Mesendoderm (in vitro differentiated cells): ENCODE measurements at regions not wholly inside any gene's neighbourhood (a gene's known extent, or its start where the extent isn't known, plus 50 kb on each side); places are given as distances from the start of the nearest gene placed in this dataset.
"Not testable (repeated sequence)": the region's sequence is repeated elsewhere in the genome, so short reads cannot be mapped to it uniquely, and the experiment has no call there.

Experiments used
- DNase-seq: peaks from one replicate; pipeline ENCODE4 v3.0.0; 2013
- H2AK5ac ChIP-seq: 2 replicates; pipeline ENCODE4 v1.6.1; 2013; ENCODE audit warnings: low read length, inconsistent platforms
- H2BK120ac ChIP-seq: 2 replicates; pipeline ENCODE4 v1.6.1; 2013; ENCODE audit warnings: low read depth, mild to moderate bottlenecking, low read length, moderate library complexity, mixed read lengths
- H2BK15ac ChIP-seq: replicated peaks from 2 replicates; pipeline ENCODE4 v1.6.1; 2013; ENCODE audit warnings: low read depth, mild to moderate bottlenecking, moderate library complexity
- H2BK5ac ChIP-seq: 2 replicates; pipeline ENCODE4 v1.6.1; 2013; ENCODE audit warnings: low read length, inconsistent platforms
- H3K18ac ChIP-seq: 2 replicates; pipeline ENCODE4 v1.6.1; 2013; ENCODE audit warnings: mild to moderate bottlenecking, low read length, mixed read lengths
- H3K23ac ChIP-seq: one replicate; pipeline ENCODE4 v1.6.1; 2013; ENCODE audit warnings: low read length
- H3K27ac ChIP-seq: 2 replicates; pipeline ENCODE4 v1.5.1; 2013; ENCODE audit warnings: low read depth, mild to moderate bottlenecking, inconsistent platforms, low read length, moderate library complexity
- H3K27me3 ChIP-seq: 2 replicates; pipeline ENCODE4 v1.6.1; 2013; ENCODE audit warnings: low read length, control low read depth, mild to moderate bottlenecking, inconsistent platforms; ENCODE audit not compliant: insufficient read depth, poor library complexity
- H3K36me3 ChIP-seq: 2 replicates; pipeline ENCODE4 v1.6.1; 2013; ENCODE audit warnings: low read length, inconsistent platforms; ENCODE audit not compliant: control insufficient read depth, insufficient read depth
- H3K4ac ChIP-seq: one replicate; pipeline ENCODE4 v1.6.1; 2013; ENCODE audit warnings: low read depth, mild to moderate bottlenecking, low read length, moderate library complexity
- H3K4me1 ChIP-seq: 2 replicates; pipeline ENCODE4 v1.6.1; 2013; ENCODE audit warnings: low read depth, low read length, inconsistent platforms; ENCODE audit not compliant: control insufficient read depth
- H3K4me2 ChIP-seq: 2 replicates; pipeline ENCODE4 v1.6.1; 2013; ENCODE audit warnings: low read length
- H3K4me3 ChIP-seq: 2 replicates; pipeline ENCODE4 v1.5.1; 2013; ENCODE audit warnings: mild to moderate bottlenecking, low read length
- H3K56ac ChIP-seq: one replicate; pipeline ENCODE4 v1.6.1; 2013; ENCODE audit warnings: low read length
- H3K79me1 ChIP-seq: 2 replicates; pipeline ENCODE4 v1.6.1; 2013; ENCODE audit warnings: low read length, inconsistent platforms
- H3K79me2 ChIP-seq: 2 replicates; pipeline ENCODE4 v1.6.1; 2013; ENCODE audit warnings: mild to moderate bottlenecking, low read length; ENCODE audit not compliant: control insufficient read depth, insufficient read depth
- H3K9ac ChIP-seq: 2 replicates; pipeline ENCODE4 v1.6.1; 2013; ENCODE audit warnings: low read length, inconsistent platforms
- H4K5ac ChIP-seq: one replicate; pipeline ENCODE4 v1.6.1; 2013; ENCODE audit warnings: low read length
- H4K8ac ChIP-seq: one replicate; pipeline ENCODE4 v1.6.1; 2013; ENCODE audit warnings: low read depth, mild to moderate bottlenecking, control low read depth, low read length, moderate library complexity
- WGBS: extraction: QIAGEN DNeasy Blood & Tissue Kit; methylation state at CpG from one replicate; pipeline ENCODE4 v1.1.7; 2013; ENCODE audit warnings: low lambda C conversion rate, missing lambda C conversion rate; ENCODE audit not compliant: insufficient coverage; ENCODE audit errors: extremely low coverage; 5-methylcytosine and 5-hydroxymethylcytosine counted together

DNA sequence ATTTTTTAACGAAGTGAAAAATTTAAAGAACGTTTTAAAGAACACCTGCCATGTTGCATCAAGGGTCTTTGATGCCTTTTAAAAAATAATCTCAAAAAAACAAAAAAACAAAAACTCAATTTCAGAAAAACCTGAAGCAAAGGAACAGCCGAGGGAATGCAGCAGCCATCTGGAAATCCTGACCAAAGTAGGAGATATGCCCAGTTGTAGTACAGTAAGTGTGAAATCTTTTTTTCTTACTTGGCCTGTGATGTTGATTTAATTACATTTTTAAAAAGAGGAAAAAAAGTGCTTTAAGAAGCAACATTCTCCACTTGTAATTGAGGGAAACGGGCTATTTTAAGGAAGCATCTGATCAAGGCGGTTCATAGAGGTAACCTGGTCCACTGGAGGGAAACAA lies 213.7 kb upstream of the GAP43 start:
- H3K79me2 ChIP-seq: no peaks in the 10 kb centered on the region
- no peak overlapping the region for H3K56ac ChIP-seq
- WGBS: no CpG with 5 or more reads among the region's 5 CpGs
- H3K4me3 ChIP-seq: no peak overlapping the region
- no peak overlapping the region for H2AK5ac ChIP-seq
- H3K27ac ChIP-seq: no peak overlapping the region
- no peak overlapping the region for H3K18ac ChIP-seq
- no peak overlapping the region for H2BK120ac ChIP-seq
- no peak overlapping the region for H4K8ac ChIP-seq
- H3K23ac ChIP-seq: no peak overlapping the region
- H3K9ac ChIP-seq: no peak overlapping the region
- no peak overlapping the region for H3K4me2 ChIP-seq
- H3K4ac ChIP-seq: no peak overlapping the region
- peaks cover 9% of the 10 kb centered on the region for H3K4me1 ChIP-seq
- no peaks in the 10 kb centered on the region for H3K79me1 ChIP-seq
- H2BK15ac ChIP-seq: no peak overlapping the region
- no peak overlapping the region for H4K5ac ChIP-seq
- no peaks in the 10 kb centered on the region for H3K36me3 ChIP-seq
- no peaks in the 10 kb centered on the region for H3K27me3 ChIP-seq
- no peak overlapping the region for H2BK5ac ChIP-seq
- no peak for DNase-seq

DNA sequence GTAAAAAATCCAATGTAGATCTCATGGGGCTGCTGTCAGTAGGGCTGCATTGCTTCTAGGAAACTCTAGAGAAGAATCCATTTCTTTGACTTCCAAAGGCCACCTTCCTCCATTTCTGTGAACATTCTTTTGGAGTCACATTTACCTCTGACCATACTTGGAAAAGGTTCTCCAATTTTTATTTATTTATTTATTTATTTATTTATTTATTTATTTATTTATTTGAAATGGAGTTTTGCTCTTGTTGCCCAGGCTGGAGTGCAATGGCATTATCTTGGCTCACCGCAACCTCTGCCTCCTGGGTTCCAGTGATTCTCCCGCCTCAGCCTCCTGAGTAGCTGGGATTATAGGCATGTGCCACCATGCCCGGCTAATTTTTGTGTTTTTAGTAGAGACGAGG lies 208.7 kb upstream of the GAP43 start:
- H3K4ac ChIP-seq, H2BK15ac ChIP-seq, H3K56ac ChIP-seq, H2AK5ac ChIP-seq, H3K36me3 ChIP-seq, DNase-seq, H3K9ac ChIP-seq, H4K8ac ChIP-seq, H3K18ac ChIP-seq, H3K4me2 ChIP-seq, H3K27ac ChIP-seq, H3K27me3 ChIP-seq, H3K79me2 ChIP-seq, H2BK5ac ChIP-seq, H4K5ac ChIP-seq, H3K23ac ChIP-seq, H2BK120ac ChIP-seq, H3K79me1 ChIP-seq, H3K4me1 ChIP-seq, H3K4me3 ChIP-seq: not testable (repeated sequence)
- no CpG with 5 or more reads among the region's 4 CpGs for WGBS

DNA sequence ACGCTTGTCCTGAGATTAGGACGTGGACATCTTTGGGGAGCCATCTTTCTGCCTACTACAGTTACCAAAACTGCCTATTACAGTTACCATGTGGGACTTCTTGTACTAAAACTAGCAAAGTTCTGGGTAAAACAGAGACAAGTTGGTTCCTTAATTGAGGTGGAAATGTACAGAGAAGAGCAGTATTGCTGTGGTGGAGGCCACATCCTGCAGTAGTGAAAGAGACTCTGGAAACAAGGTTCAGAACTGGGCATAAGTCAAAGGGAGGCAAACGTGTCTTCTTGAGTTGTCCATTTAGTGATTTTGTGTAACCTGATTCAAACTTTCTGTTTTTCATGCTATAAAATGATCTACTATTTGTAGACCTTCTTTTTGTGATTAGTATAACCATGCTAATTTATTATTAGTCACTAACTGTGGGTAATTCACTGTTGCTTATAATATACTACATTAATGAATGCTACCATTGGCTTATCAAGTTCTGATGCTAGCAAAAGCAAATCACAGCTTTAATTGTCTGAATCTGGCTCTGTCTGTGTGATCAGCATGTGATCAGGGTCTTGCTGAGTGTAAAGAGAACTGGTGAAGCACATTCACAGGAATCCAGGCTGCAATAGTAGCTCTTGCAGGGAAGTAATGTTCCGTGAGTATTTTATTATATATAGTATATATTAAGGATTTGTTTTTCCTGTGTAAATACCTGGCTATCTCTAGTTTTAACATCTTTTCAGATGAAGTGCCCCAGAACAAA lies 207.9 kb upstream of the GAP43 start:
- Histone ChIP-seq H4K8ac (no peak overlapping the region), H3K36me3 (no peaks in the 10 kb centered on the region), H3K79me2 (no peaks in the 10 kb centered on the region), H3K79me1 (no peaks in the 10 kb centered on the region), H3K18ac (no peak overlapping the region), H2BK5ac (no peak overlapping the region), H3K4me2 (no peak overlapping the region), H2BK15ac (no peak overlapping the region), H4K5ac (no peak overlapping the region), H3K4me3 (no peak overlapping the region), H2AK5ac (no peak overlapping the region), H3K56ac (no peak overlapping the region), H3K27me3 (no peaks in the 10 kb centered on the region), H2BK120ac (no peak overlapping the region), H3K27ac (no peak overlapping the region), H3K9ac (no peak overlapping the region), H3K4ac (no peak overlapping the region), H3K23ac (no peak overlapping the region), H3K4me1 (no peaks in the 10 kb centered on the region)
- WGBS: no CpG with 5 or more reads among the region's 4 CpGs
- no peak for DNase-seq

DNA sequence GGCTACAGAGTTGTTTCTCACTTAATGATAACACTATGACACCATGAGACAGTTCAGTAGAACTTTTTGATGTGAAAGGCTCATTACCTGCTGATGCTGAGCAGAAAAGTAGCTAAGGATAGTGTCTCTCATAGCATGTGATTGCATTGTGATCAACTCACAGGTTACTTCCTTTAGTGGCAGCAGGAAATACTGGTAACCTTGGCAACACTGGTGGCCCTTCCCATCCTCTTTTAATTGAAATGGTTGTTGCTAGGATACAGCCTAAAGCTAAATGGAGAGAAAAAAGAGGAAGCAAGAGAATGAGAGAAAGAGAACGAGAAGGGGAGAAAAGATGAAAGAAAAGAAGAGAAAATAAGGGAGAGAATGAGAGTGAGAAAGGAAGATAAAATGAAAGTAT lies 204.7 kb upstream of the GAP43 start:
- no peak overlapping the region for H2BK120ac ChIP-seq
- H3K79me2 ChIP-seq: no peaks in the 10 kb centered on the region
- H3K27ac ChIP-seq: no peak overlapping the region
- no peak overlapping the region for H3K9ac ChIP-seq
- H2BK5ac ChIP-seq: no peak overlapping the region
- H3K27me3 ChIP-seq: no peaks in the 10 kb centered on the region
- H3K36me3 ChIP-seq: no peaks in the 10 kb centered on the region
- 94% methylated on average over 1 of the region's 1 CpG for WGBS
- H3K4ac ChIP-seq: no peak overlapping the region
- H3K18ac ChIP-seq: no peak overlapping the region
- H3K23ac ChIP-seq: no peak overlapping the region
- no peak overlapping the region for H4K8ac ChIP-seq
- no peak overlapping the region for H3K56ac ChIP-seq
- DNase-seq: peak; percentile 63
- no peak overlapping the region for H3K4me2 ChIP-seq
- no peaks in the 10 kb centered on the region for H3K79me1 ChIP-seq
- no peaks in the 10 kb centered on the region for H3K4me1 ChIP-seq
- no peak overlapping the region for H2AK5ac ChIP-seq
- H3K4me3 ChIP-seq: no peak overlapping the region
- H4K5ac ChIP-seq: no peak overlapping the region
- H2BK15ac ChIP-seq: no peak overlapping the region

DNA sequence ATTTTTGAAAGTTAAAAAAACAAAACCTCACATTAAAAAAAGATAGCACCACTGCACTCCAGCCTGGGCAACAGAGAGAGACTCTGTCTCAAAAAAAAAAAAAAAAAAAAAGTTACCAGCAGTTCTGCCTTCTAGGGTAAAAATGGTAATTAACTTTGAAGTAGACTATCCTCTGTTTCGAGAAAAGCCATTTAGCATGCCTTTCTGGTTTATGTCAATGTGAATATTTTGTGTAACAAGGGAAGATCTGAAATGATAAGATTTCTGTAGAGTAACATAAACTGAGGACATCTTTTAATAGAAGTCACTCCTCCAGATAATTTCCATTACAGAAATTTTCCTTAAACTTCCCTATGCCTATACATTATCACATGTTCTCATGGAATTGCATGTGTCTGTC lies 203.2 kb upstream of the GAP43 start:
- H3K79me1 ChIP-seq: no peaks in the 10 kb centered on the region
- DNase-seq: no peak
- H2BK15ac ChIP-seq: no peak overlapping the region
- no peaks in the 10 kb centered on the region for H3K79me2 ChIP-seq
- H2BK120ac ChIP-seq: no peak overlapping the region
- no peak overlapping the region for H2BK5ac ChIP-seq
- no peak overlapping the region for H3K27ac ChIP-seq
- no peak overlapping the region for H3K4ac ChIP-seq
- WGBS: no CpG with 5 or more reads among the region's 1 CpG
- H3K56ac ChIP-seq: no peak overlapping the region
- H2AK5ac ChIP-seq: no peak overlapping the region
- no peaks in the 10 kb centered on the region for H3K4me1 ChIP-seq
- no peak overlapping the region for H3K23ac ChIP-seq
- no peak overlapping the region for H3K18ac ChIP-seq
- no peak overlapping the region for H3K9ac ChIP-seq
- no peak overlapping the region for H3K4me3 ChIP-seq
- H3K36me3 ChIP-seq: no peaks in the 10 kb centered on the region
- no peak overlapping the region for H4K5ac ChIP-seq
- H3K4me2 ChIP-seq: no peak overlapping the region
- H3K27me3 ChIP-seq: no peaks in the 10 kb centered on the region
- H4K8ac ChIP-seq: no peak overlapping the region

DNA sequence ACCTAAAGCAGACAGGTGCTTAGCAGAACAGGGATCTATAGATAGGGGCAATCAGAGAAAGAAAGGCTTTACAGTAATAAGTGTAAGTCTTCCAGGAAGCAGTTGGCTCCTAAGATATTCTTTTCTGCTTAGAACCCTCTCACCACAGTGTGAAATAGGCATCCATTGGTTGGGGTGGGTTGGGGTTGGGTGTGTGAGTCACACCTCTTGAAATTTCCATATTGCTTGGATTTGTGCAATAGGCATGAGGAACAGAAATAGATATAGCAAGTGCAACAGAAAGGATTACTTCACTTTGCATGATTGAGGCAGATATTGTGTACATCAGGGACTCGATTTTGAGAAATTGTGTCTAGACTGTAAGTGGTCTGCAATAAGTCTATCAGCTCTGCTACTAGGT lies 200.1 kb upstream of the GAP43 start:
- Histone ChIP-seq H2BK5ac (no peak overlapping the region), H2BK120ac (no peak overlapping the region), H3K23ac (no peak overlapping the region), H3K79me2 (no peaks in the 10 kb centered on the region), H3K4me1 (no peaks in the 10 kb centered on the region), H3K79me1 (no peaks in the 10 kb centered on the region), H4K8ac (no peak overlapping the region), H3K36me3 (no peaks in the 10 kb centered on the region), H3K4me3 (no peak overlapping the region), H3K27ac (no peak overlapping the region), H2AK5ac (no peak overlapping the region), H2BK15ac (no peak overlapping the region), H3K27me3 (no peaks in the 10 kb centered on the region), H3K9ac (no peak overlapping the region), H4K5ac (no peak overlapping the region), H3K18ac (no peak overlapping the region), H3K4ac (no peak overlapping the region), H3K56ac (no peak overlapping the region), H3K4me2 (no peak overlapping the region)
- WGBS: no CpG with 5 or more reads among the region's 1 CpG
- DNase-seq: no peak
